Keratinocyte (primary cell): ENCODE measurements at regions not wholly inside any gene's neighbourhood (a gene's known extent, or its start where the extent isn't known, plus 50 kb on each side); places are given as distances from the start of the nearest gene placed in this dataset.

Source experiments
- CTCF ChIP-seq, 3 experiments: IDR thresholded peaks in 1 of 3; conservative IDR thresholded peaks in 1 of 3; optimal IDR thresholded peaks in 1 of 3; 2 replicates in 2 of 3; 3 replicates in 1 of 3; pipeline versions ENCODE3 to v1.5.1; 2011; ENCODE audit warnings: low read length in 3 of 3, mild to moderate bottlenecking in 3 of 3, moderate library complexity in 2 of 3, control low read depth in 1 of 3, inconsistent platforms in 1 of 3; ENCODE audit not compliant: insufficient read depth in 2 of 3; ENCODE audit errors: extremely low read depth in 1 of 3
- EZH2 ChIP-seq: IDR thresholded peaks from one replicate; pipeline ENCODE4 v1.6.1; 2012; ENCODE audit warnings: inconsistent platforms, mild to moderate bottlenecking, low read length, moderate library complexity

GRCh38 chrX:147847999-147848398, 63.7 kb upstream of the FMR1 start:
- no peak for TF ChIP-seq CTCF (optimal IDR thresholded peaks at IDR 0.05 in 1 of 3, IDR thresholded peaks at IDR 0.05 in 1 of 3, conservative IDR thresholded peaks at IDR 0.05 in 1 of 3; ENCODE audit: extremely low read depth in 1 of 3, insufficient read depth in 2 of 3, low read length in 3 of 3)
- no peak for TF ChIP-seq EZH2
